ENCODE measurements at regions not wholly inside any gene's neighbourhood (a gene's known extent, or its start where the extent isn't known, plus 50 kb on each side); places are given as distances from the start of the nearest gene placed in this dataset.

DNA sequence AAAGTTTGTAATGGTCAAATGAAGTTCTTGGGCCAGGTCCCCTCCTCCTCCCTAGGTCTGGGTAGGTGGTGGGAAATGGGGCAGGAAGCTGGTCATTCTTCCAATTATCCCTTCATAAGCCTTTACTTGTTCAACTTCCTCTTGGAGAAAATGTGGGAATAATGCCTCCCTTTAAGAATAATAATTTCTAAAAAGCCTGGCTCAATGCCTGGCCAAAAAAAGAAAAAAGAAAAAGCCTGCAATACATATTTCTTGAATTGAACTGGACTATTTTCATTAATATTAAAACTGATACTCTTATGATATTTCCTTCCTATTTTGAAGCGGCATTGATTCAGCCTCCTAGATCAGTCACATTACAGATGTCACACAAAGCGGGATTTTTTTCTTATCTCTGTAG is 600.9 kb downstream of the CCDC171 start:
- DNase-seq (ENCODE audit: low read depth in 4 of 4, low spot score in 3 of 4): no peak

DNA sequence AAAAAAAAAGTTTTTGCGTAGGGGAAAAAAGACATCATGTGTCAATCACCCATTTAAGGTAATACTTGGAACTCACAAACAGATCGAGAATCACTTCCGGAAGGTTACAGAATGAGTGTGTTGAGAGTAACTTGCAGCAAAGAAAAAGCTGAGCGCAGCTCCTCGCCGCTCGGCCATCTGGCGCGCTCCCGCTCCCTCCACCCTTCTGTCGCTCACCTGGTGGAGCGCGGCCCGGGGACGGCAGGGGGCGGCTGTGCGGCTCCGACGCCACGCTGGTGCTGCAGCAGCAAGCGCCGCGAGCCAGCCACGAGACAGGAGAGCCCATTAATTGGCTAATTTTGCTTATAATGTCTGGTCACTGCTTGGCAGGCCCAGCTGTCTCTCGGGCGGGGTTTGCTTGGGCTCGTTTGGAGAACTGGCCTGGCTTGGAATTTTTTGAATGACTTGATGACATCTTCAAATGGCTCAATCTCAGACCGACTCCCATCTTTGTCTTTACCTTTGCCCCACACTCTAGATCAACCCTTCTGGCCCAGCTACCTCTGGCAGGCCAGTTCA is 601.8 kb downstream of the CCDC171 start:
- no peak for DNase-seq (ENCODE audit: low read depth in 4 of 4, low spot score in 3 of 4)

DNA sequence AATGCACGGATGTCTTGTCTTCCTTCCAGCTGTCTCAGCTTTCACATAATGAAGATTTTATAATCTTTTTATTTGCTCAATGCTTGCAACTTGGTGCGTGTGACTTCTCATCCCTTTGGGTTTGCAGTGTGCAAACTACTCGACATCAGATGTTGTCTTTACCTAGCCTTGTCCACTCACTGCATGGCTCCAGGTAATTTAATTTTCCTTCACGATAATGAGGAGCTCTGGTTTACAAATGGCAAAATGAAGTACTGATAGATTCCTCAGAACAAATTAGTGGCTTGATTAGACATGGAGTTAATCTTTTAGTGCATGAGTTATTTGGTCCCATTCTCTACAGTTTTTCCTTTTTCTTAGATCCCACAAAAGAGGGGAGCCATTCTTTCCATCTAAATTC is 603.0 kb downstream of the CCDC171 start:
- no peak for DNase-seq (ENCODE audit: low read depth in 4 of 4, low spot score in 3 of 4)

DNA sequence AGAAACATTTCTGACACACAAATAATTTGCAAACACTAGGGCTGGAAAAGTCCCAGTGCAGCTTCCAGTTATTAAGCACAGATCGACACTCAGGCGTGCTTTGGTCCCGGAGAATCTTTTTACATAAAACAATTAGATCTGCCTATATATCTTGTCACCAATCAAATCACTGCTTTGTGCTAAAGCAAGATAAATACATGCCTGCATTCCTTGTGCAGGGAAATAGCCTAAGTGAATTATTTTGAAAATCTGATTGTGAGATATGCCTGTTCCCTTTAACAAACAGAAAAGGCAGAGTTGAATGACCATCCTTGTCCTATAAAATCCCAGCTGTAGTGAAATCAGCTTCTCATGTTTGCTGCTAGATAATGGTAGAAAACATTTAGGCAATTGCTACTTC is 604.4 kb downstream of the CCDC171 start:
- DNase-seq (ENCODE audit: low read depth in 4 of 4, low spot score in 3 of 4): no peak

DNA sequence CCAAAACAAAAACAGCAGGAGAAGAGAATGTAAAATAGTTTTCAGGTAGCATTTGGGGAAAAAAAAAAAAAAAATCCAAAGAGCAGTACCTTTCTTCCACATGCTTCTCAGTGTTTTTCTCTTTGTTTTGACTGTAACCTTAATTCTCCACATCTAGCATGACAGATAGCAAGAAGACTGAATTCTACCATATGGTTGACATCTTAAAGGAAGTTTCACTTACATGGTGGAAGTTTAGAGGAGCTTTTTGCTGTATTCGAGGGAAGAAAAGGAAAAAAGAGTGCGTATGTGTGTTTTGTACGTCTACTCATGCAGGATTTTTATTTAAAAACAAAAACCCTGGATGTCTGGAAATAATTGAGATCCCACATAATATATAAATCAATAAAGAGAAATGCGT is 604.8 kb downstream of the CCDC171 start:
- DNase-seq (ENCODE audit: low read depth in 4 of 4, low spot score in 3 of 4): no peak

DNA sequence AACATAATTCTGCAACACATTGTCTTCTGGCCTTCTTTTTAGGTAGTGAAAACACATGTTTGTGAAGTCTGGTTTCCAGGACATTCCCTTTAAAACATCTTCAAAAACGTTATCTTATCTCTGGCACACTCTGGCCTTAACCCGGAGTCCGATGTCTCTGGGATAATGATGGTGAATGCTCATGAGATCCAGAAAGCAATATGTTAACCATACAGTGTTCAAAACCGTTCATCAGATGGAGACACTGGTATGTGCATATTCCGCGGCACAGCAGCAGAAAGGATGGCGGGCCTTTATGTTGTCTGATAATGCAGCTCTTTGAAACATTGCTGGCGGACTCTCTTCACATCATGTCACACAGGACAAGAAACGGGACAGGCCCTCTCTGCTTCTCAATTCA is 605.2 kb downstream of the CCDC171 start:
- no peak for DNase-seq (ENCODE audit: low read depth in 4 of 4, low spot score in 3 of 4)

DNA sequence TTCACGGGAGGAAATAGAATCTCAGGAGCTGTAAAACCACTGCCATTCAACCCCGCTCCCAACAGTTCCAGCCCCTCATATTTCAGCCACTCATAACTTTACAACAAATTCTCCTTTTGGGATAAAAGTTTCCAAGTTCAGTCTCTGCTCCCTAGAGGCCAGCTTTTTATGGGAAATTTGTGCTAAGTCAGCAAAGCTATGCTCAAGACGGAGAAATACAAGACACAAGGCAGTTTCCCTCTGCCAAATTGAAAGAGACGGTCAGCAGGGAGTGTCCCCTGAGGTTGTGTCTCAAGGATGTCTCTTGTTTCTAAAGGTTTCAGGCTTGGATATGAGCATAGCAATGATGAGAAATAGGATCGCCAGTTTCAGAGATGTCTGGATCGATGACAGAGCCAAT is 608.6 kb downstream of the CCDC171 start:
- DNase-seq (ENCODE audit: low read depth in 4 of 4, low spot score in 3 of 4): no peak

DNA sequence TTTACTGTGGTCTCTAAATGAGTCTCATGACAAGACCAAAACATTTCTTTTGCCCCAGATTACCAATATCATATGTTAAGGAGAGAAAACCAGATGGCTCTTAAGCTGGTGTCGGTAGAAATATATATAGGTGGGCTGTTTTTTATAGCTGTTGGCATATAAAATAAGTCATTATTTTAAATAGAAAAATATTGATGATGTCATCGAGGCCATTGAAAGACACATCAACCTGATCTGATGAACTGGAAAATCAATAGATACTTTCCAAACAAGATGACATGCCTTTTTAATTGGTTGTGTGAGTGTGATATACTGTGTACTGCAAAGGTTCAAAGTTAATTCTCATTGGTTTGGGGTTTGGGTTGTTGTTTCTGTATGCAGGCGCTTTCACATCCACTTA is 617.3 kb downstream of the CCDC171 start:
- no peak for DNase-seq (ENCODE audit: low read depth in 4 of 4, low spot score in 3 of 4)

DNA sequence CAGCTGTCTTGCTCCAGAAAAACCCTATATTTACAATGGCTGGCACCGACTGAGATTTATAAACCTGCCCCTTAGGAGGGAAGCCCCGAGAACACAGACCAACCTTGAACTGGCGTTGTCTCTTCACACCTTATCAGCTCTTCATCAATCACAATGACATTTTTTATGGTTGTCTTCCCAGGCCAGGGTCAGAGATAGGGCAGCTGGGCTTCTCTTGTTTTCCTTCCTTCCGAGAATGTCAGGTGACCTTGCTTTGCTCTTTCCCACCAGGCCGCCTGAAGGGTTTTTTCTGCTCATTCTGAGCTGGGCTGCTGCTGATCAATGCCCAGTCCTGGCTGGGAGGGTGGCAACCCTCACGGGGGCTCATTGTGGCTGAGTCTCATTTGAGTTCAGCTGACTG is 619.1 kb downstream of the CCDC171 start:
- DNase-seq (ENCODE audit: low read depth in 4 of 4, low spot score in 3 of 4): no peak

DNA sequence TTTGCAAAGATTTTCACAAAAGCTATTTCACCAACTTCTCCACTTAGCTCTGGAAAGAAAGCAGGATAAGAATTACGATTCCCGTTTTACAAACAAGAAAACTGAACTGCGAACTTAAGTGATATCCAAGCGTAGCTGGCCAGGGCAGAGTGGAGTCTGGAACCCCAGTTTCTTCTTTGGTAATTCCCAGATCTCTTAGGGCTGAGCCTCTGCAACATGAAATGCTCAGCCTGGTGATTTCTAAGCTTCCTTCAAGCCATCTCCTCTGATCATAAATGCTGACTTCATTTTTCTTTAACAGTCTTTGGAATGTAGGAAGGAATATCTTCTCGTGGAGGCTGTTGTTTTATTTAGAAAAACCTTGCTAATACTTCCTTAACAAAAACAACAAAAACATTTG is 620.0 kb downstream of the CCDC171 start:
- DNase-seq (ENCODE audit: low read depth in 4 of 4, low spot score in 3 of 4): no peak

DNA sequence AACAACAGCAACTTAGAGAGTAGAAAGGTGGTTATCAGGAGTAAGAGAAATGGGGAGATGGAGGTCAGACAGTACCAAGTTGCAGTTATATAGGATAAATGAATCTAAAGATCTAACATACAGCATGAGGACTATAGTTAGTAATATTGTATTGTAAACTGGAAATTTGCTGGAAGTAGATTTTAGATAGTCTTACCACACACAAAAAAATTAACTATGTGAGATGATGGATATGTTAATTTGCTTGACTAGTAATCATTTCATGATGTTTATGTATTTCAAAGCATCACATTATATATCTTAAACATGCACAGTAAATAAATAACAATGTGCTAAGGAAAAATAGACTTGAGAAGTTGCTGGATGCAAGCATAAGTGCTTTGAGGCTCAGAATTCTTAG is 622.1 kb downstream of the CCDC171 start:
- no peak for DNase-seq (ENCODE audit: low read depth in 4 of 4, low spot score in 3 of 4)

DNA sequence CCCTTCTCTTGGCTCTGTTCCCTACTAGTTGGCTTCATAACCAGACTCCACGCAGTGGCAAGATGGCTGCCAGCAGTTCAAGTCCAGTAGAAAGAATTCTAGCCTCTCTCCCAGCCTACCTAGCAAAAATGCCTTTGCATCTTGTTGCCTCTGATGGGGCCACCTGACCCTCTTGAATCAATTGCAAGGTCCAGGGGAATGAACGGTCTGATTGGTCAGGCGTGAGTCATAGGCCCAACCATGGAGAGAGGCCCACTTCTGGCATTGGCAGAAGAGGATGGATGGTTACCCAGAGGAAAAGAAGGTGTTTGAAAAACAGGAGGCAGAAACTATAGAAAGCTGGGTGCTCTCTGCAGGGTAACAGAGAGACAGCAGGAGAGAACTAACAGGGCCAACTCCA is 622.6 kb downstream of the CCDC171 start:
- no peak for DNase-seq (ENCODE audit: low read depth in 4 of 4, low spot score in 3 of 4)

DNA sequence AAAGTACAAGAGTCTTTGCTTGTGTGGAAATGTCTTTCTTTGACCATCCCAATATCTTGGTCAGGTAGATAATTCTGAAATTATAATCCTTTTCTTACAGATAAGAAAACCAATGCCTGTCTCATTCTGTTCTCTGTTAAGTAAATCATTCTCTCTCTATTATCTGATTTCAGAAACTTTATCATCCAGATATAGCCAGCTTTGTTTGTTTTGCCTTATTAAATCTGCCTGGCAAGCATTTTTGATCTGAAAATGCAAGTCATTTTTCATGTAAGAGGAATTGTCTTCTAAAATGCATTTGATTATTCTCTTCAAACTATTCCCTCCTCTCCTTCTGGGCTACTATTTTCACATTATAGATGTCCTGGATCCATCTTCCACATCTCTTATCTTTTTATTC is 625.5 kb downstream of the CCDC171 start:
- DNase-seq (ENCODE audit: low read depth in 4 of 4, low spot score in 3 of 4): no peak

DNA sequence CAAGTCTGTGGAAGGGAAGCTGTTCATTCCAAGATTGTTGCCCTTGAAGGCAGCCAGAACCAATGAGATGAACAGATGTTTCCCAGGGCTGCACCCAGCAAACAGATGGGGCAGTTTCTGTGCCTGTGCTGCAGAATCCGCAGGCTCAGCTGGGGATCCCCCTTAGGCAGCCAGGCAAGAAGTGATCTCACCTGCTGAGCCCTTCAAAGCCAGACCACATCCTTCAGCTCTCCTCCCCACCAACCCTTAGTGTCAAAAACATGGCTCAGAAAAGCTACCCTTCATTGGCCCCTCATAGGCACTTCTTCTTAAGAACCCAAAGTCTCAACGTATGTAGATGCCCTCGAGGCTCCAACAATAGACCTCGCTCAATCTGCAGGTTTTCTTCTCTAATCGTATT is 626.7 kb downstream of the CCDC171 start:
- DNase-seq (ENCODE audit: low read depth in 4 of 4, low spot score in 3 of 4): no peak

DNA sequence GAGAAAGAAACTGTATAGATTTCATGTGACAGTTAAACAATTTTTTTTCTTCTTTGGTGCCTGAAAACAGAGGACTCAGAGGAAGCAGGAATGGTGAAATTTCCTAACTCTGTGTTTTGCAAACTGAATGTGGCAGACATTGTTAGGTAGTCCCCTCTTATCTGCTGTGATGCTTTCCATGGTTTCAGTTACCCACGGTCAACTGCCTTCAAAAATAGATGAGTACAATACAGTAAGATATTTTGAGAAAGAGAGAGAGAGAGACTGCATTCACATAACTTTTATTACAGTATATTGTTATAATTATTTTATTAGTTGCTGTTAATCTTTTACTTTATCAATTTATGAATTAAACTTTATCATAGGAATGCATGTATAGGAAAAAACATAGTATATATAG is 627.2 kb downstream of the CCDC171 start:
- no peak for DNase-seq (ENCODE audit: low read depth in 4 of 4, low spot score in 3 of 4)

DNA sequence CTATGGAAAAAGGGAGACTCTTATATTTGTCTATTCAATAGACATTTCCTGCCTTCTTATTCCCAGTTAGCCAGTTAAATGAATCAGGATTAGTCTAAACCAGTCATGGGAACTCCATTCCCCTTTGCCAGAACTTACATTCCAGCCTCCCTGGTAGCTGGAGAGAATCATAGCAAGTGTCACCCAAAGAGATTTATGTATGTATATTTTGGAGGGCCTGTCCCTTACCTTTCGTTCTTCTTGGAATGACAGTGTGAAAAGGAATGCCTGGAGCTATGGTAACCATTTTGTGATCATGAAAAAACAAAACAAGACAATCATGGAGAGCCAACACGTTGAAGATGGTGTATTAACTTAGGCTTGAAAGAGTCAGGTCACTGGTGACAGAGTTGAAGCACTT is 627.7 kb downstream of the CCDC171 start:
- no peak for DNase-seq (ENCODE audit: low read depth in 4 of 4, low spot score in 3 of 4)

DNA sequence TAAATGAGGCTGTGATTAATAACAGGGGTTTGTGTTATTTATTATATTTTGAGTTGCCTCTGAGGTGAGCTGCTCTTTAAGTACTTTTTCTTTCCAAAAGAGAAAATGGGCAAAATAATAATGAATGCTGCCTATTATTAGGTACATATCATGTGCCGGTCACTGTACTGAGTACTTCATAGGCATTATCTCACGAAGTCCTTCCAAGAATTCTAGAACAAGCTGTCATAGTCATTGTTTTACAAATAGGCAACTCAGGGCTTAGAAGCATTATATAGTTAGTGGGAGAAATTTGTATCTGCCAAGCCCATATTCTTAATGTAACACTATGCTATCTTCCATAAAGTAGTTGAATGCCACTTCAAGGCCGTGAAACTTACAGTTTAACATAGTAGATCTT is 628.7 kb downstream of the CCDC171 start:
- DNase-seq (ENCODE audit: low read depth in 4 of 4, low spot score in 3 of 4): no peak

DNA sequence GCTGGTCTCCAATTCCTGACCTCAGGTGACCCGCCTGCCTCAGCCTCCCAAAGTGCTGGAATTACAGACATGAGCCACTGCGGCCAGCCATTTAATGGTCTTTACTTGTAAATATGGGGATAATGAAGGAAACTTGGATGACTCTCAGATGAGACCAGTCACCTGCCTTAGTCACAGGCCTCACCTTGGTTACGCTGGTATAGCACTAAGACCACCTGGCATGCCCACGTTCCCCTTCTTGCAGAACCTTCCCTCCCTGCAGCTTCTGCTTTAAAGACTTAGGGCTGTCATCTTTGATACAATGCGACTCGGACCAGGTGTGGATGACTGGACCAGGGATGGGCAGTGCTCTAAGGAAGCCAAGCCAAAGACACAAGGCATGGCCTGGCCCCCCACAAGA is 629.9 kb downstream of the CCDC171 start:
- DNase-seq (ENCODE audit: low read depth in 4 of 4, low spot score in 3 of 4): no peak

DNA sequence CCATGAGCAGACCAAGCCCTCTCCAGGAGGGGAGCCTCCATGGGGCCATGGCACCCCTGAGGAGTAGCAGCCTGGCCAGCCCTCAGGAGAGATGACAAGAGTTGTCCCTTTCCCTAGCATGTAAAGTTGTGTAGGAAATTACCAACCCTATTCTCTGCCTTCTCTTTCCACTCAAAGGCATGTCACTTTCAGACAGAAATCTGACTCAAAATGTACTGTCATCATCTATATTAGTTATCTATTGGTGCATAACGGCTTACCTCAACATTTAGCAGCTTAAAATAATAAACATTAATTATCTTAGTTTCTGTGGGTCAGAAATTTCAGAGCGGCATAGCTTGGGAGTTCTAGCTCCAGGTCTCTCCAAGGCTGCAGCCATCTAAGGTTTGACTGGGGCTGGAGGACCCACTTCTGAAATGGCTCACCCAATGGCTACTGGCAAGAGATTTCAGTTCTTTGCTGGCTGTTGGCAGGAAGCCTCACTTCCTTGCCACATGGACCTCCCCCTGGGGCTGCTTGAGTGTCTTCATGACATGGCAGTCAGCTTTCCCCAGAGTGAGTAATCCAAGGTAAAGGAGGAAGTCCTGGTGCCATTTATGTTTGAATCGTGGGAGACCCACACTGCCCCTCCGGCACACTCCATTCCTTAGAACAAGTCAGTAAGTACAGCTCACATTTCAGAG is 632.3 kb downstream of the CCDC171 start:
- no peak for DNase-seq (ENCODE audit: low read depth in 4 of 4, low spot score in 3 of 4)

DNA sequence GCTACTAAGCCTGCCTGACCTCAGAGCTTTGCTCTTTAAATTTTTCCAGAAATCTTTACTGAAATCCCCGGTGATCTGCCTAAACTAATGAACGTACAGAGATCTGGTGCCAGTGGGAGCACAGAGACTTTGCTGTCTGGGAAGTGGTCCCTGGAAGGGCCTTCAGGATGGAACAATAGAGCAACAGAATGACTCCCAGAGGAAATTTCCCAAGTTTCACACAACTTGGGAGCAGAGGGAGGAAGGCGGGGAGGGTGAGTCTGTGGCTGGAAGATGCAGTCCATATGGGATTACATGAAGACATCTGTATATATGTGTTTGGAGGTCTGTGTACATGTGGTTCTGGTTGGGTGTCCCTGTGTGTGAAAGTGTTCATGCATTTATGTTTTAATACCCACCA is 638.3 kb downstream of the CCDC171 start:
- no peak for DNase-seq (ENCODE audit: low read depth in 4 of 4, low spot score in 3 of 4)

DNA sequence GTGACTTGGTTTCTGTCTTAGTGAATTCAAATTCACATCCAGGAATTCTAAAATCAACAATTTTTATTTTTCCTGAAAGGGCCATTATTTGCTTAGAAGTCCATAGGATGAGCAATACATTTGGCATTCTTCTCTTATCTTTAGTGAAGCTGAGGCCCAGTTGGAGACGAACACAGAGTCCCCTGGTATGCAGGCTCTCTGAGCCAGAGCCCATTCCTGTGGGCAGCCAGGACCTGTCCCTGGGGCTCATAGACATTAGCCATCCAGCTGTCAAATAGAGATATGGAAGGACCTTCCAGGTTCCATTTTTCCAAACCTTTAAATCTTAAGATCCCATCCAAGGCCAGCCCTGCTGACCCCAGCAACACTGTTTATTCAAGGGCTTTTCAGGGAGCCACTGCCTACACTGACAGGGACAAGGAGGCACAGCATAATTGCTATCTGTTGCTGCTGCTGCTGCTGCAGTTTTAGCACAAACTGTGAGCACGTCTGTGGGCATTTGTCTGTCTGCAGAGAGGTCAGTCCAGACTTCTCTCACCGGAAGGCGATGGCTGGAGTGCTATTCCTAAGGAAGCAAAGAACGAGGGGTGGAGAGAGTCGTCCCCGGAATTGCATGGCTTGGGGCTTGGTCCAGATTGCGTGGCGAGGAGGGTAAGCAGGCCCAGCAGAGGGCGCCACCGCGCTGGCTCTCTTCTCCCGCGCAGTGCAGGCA is 639.0 kb downstream of the CCDC171 start:
- peak in 2 of 4 donors; percentile 57 to 59 for DNase-seq (ENCODE audit: low read depth in 4 of 4, low spot score in 3 of 4)

DNA sequence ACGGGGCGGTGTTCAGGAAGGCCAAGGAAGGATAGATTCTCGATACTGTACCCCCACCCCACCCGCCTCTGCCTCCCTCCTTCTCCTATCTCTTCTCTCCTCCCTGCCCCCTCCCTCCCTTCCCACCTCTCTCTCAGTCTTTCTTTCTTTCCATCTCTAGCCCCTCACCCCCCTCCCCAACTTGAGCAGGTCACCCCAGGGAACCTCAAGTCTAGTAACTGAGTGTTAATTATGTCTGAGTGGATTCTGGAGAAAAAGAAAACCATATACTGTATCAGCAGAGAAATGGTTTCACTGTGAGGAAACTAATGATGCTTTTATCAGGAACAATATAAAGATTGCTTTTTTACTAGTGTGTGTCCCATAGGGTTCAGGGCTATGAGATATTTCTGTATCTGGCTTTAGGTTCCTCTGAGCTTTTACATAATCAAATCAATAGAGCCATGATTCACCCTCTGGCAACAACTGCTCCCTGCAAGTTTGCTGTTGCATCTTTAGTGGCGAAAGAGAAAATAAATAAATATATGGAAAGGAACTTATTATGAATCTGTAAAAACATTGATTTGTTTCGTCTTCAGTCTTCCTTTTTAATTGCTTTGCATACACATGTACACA is 639.7 kb downstream of the CCDC171 start:
- no peak for DNase-seq (ENCODE audit: low read depth in 4 of 4, low spot score in 3 of 4)

All from left renal pelvis (tissue), 4 donors.